GM19463 (cell line): ENCODE measurements at regions not wholly inside any gene's neighbourhood (a gene's known extent, or its start where the extent isn't known, plus 50 kb on each side); places are given as distances from the start of the nearest gene placed in this dataset.

Experiments used
- ATAC-seq: cut with Tn5 transposase; IDR thresholded peaks from one replicate; pipeline ENCODE4 v1.9.1; 2021; ENCODE audit warnings: mild to moderate bottlenecking, moderate library complexity; ENCODE audit not compliant: unreplicated experiment

DNA sequence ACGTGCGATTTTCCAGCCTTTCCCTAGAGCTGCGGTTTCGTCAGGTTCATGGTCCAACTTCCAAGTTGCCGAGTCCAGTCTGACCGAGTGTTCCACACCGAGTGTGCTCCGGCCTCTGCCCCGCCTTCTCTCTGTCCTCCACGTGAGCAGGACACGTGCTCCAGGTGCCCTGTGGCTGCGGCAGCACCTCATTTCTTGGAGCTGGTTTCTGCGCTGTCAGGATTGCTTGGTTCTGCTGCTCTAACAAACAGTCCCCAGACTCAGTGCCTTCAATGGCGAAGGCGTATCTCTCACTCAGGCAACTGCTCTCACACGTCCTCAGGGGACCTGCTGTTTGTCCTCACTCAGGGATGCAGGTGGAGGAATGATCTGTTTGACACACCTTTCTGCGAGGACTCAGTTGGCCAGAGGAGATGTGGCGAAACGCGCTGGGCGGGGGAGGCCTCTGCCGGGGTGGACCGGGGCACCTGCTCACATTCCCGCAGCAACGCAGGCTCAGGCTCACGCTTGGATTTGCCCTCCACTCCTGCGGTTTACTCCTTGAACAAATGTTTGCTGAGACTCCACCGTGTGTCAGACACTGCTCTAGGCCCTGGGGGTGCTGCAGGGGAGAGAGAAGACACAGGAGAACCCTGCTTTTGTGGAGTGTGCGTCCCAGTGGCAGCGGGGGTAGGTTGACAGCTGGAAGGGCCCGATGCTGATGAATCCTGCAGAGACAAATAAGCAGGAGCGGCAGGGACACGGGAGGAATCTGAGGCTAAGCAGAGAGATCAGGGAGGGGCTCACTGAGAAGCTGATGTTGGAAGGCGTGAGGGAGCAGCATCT lies 63.4 kb upstream of the FBRSL1 start:
- ATAC-seq = no peak

DNA sequence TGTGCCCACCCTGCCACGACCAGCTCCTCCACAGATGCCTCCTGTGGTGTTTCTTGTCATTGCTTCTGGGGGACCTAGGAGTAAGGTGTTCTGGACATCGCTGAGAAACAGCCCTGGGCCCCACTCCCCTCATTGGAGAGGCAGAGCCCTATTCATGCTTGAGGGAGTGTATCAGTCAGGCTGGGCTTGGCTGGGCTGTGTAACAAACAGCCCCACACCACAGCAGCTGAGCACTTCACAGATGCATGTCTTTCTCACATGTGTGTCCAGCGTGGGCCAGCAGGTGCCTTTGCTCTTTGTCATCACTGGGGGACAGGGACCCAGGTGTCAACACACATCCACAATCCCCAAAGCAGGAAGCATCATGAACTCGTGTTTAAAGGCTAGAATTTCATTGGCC lies 65.1 kb upstream of the FBRSL1 start:
- no peak for ATAC-seq

DNA sequence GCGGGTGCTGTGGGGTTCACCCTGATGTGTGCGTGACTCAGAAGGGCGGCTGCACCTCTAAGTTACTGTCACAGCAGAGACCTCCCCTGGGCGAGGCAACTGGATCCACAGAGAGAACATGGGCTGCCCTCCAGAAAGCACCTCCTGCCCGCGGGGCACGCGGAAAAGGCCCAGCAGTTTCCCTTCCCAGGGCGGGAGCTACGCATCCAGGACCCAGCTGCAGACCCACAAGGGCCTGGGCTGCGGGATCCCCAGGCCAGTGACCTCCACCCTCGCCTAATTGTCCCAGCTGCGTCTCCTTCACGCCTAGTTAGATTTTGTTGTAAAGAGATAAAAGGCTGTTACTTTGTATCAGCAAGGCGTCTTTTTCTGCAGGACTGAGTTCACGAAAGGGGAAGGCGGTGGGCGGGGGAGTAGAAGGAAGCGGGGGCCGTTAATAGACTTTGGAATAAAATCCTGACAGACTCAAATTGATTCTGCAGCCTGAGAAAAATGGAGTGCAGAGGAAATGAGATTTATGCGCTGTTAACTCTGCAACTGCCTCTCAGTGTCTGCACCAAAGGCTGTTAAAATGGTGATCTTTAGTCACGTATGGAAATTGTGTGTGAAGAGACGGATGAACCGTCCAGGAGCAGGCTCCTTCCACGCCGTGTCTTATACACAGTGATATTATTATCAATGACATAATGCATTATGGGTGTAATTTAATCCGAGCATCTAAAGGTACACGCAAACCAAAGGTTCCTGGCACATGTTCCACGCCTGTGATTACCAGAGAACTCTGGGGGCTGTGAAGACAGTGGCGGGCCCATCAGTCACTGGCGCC lies 65.9 kb upstream of the FBRSL1 start:
- no peak for ATAC-seq

DNA sequence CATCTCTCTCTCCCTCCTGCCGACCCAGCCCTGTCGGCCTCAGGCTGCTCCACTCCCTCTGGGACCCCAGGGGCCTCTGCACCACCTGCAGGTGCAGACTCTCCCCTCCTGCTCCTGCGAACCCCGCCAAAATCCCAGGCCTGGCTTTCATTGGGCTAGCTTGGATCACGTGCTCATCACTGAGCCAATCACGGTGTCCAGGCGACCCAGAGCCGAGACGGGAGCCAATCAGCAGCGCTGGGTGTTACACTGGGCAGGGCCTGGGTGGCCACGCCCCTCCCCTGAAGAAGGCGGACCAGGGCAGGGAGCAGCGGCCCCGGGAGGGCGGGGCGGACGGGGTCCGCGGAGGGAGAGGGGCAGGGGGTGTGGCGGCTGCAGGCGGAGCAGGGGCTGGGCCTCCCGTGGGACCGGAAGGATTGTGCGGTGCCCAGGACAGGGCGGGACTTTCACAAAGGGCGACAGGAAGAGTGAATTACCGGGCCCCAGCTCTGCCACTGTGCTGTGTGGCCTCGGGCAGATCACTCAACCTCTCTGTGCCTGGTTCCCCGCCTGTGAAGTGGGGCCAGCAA lies 66.6 kb upstream of the FBRSL1 start:
- ATAC-seq = no peak

DNA sequence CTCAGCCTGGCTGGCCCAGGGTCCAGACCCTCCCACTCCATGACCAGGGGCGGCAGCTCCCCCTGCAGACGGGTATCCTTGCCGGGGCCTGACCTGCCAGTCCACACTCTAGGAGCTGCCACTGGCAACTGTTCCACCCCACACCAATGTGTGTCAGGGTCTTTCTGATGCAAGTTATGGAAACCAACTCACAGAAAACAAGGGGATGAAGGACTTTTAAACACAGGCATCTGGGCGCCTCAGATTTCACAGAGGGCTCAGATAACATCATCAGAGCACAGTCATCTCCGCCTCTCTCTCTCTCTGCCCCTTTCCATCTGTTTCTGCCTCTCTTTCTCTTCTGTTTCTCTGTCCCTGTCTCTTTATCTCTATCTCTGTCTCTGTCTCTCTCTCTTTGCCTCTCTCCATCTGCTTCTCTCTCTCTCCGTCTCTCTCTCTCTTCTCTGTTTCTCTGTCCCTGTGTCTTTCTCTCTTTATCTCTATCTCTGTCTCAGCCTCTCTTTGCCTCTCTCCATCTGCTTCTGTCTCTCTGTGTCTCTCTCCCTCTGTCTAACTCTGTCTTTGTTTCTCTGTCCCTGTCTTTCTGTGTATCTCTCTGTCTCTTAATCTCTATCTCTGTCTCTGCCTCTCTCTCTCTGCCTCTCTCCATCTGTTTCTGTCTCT lies 67.4 kb upstream of the FBRSL1 start:
- no peak for ATAC-seq

DNA sequence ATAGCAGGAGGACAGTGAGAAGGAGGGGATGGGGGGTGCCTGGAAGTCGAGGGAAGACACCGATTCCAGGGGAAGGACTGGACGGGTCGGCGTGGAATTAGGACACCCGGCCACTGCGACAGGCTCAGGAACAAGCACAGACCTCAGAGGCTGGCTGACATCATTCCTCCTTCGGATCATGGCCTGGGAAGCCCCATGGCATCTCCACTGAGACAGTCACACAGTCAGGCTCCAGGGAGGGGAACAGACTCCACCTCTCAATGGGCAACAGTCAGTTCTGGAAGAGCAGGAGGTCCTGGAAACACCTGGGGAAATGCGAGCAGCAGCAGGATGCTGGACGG lies 67.9 kb upstream of the FBRSL1 start:
- ATAC-seq = no peak

DNA sequence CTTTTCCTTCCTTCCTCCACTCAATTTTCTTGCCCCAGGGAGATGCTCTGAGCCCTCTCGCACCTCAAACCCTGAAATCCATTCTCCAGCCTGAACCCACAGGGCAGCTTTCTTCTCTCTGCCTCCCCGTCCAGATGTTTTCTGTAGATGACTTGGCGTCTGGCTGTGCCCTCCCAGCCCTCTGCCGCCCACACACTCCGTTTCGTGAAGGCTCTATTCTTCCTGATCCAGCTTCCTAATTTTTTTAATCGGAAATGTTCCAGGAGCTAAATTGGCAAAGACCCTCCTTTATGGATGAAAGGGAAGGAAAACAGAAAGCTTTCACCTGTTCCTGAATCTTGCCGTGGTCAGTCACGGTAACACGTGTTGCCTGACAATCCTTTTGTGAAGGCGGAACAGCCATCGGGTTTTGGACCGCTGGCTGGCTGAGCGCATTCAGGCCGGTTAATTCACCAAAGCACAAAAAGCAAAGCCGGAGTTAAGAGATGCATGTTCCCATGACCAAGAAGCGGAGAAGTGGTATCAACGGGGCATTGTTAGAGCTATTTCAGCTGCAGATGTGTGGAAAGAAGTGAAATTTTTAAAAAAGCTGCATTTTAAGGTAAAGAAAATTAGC lies 70.2 kb upstream of the FBRSL1 start:
- ATAC-seq = no peak

DNA sequence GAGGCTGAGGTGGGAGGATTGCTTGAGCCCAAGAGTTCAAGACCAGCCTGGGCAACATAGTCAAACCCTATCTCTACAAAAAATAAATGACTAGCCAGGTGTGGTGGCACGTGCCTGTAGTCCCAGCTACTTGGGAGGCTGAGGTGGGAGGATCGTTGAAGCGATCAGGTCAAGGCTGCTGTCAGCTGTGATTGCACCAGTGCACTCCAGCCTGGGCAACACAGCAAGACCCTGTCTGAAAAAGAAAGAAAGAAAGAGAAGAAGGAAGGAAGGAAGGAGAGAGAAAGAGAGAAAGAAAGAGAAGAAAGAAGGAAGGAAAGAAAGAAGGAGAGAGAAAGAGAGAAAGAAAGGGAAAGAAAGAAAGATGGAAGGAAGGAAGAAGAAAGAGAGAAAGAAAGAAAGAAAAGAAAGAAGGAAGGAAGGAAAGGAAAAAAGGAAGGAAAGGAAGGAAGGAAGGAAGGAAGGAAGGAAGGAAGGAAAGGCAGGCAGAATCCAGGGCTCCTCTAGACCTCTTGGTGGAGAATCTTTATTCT lies 71.5 kb upstream of the FBRSL1 start:
- ATAC-seq = no peak

DNA sequence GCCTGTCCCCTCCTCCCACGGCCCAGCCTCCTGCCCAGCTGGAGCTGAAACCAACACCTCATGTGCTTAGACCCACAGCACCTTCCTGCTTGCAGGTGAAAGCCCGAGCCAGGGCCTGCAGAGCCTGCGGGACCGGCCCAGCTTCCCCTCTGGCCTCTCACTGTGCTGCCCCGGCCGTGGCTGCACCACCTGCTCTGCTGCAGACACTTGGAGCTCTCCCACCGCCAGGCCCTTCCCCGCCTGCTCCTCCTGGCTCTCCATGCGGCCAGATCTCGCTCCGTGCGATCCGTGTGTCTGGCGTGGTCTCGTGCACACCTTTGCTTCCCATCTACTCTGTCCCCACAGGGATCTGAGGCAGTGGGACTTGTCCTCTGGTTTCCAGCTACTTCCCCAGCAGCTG lies 72.2 kb upstream of the FBRSL1 start:
- no peak for ATAC-seq

DNA sequence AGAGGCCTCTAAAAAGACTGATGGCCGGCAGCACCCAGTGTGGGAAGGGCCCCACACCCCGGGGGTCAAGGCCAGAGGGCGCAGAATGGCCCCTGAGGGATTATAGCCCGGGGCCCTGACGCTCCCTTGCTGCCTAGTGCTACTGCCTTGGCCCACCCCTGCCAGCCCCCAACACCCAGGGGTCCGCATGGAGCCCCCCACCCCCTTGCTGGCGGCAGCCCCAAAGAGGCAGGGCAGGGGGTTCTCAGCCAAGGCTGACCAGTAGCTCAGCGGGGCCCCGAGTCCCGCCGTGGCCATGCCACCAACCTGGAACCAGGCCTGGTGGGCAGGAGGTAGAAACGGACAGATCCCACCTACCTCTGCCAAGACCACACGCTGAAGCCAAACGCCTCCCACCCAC lies 73.1 kb upstream of the FBRSL1 start:
- no peak for ATAC-seq

DNA sequence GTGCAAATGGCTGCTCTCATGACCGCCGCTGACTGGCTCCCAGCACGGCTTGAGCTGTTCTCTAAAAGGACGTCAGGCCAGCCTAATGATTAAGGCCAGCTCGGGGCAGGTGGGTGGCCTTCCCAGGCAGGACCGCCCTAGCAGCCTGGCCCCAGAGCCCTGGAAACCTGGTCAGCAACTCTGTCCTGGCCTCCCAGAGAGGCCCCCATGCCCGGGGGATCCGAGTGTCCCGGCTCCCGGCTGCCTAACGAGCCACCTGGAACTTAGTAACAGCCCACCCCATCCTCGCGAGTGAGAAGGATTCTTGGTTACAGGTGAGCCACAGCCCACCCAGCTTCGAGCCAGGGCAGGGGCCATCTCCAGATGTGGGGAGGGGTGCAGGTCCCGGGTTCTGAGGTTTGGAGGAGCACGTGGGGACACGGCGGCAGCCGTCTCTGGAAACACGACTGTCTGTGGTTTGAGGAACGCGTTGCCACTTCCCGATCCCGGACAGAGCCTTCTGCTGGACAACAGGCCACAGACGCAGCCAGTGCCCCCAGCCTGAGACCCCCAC lies 73.8 kb upstream of the FBRSL1 start:
- no peak for ATAC-seq

DNA sequence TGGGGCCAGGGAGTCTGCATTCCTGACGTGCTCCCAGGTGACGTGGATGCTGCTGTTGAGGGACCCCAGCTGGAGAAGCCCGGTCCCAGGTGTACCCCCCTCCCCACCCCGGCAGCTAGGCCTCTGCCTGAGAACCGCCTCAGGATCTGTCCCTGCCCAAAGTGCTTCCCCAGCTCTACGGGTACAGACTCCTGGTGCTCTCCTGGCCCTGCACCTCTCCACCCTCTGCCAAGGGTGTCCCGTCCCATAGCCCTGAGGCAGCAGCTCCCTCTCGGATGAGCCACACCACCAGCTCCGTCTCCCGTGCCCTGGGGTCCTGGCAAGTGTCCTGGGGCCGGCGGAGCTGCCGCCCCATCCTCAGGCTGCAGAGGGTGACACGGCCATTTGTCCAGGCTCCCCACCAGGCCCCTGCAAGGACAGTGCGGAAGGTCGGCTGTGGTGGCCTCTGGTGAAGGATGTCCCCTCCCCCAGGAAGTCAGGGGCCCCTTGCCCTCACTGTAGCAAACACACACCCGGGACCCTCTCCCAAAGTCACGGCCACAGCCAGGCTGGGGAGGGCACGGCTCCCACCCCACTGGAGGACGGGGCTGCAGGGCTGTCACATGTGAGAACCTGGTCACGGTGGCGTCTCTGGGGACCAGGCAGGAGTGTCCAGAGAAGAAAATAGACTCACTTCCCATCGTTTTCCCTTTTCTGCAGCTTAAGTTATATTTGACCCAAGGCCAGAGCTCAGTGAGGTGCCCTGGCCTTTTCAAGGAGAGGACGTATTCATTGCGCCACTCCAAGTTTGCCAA lies 74.4 kb upstream of the FBRSL1 start:
- no peak for ATAC-seq

DNA sequence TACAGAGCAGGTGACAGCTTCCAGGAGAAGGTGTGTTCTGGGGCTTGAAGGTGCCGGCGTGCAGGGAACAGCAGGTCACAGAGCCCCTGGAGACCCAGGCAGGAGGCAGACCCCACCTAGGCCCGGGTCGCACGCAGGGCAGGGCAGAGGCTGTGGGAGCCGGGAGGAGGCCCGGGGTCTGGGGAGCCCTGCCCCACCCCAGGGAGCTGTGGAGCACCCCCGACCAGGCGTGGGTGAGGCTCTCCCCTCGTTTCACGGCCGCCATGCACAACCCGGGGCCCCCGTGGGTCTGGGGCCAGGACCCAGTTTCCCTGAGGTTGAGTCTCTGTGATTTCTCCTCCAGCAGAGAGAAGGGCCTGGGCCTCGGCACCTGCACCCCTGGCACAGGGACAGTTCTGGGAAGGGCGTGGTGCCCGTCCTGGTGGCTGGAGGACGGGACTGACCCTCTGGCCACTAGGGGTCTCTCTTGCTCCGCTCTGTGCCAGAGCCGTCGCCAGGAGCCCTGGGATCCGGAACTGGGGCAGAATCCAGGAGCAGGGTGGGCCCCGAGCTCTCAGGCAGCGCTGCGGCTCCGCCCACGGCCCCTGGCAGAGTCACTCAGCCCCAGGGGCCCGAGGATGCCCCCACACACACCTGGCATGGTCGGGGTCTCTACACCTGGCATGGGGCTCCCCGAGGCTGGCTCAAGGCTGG lies 75.2 kb upstream of the FBRSL1 start:
- ATAC-seq = peak; percentile 78

DNA sequence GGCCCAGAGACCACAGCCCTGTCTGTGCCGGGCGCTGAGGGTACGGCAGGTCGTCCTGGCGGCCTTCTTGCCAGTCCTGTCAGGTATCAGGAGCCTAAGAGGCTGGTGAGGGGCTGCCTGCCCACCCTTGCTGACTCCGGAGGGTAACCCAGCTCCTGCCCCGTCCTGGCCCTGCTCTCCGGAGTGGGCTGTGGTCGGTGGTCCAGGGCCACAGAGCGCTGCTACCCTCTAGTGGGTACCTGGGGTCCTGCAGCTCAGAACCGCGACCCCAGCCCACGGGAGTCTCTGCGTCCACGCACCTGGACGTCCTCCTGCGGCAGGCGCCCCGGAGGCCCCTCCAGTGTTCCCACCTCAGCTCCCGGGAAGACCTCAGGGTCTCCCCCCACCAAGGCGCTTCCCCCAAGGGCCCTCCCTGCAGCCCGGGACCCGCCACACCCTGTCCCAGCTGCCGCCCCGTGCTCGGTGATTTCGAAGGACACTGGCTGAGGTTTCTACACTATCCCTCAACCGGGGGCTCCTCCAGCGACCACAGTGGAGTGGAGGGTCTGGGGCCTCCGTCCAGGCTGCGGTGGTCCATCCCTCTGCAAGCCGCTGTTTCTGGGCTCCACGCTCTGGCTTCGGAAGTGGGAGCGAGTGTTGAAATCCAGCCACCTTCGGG lies 75.9 kb upstream of the FBRSL1 start:
- ATAC-seq = no peak

DNA sequence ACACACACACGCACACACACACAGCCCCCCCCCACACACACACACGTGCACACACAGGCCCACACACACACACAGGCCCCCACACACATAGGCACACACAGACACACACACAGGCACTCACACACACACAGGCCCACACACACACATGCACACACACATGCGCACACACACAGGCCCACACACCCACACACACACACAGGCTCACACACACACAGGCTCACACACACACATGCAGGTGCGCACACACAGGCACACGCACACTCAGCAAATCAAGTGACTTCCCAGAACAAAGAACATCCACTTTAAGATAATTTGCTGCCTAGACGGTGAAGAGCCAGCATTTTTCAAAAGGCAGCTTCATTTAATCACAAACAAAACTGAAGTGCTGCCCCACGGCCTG lies 78.5 kb upstream of the FBRSL1 start:
- ATAC-seq = no peak

DNA sequence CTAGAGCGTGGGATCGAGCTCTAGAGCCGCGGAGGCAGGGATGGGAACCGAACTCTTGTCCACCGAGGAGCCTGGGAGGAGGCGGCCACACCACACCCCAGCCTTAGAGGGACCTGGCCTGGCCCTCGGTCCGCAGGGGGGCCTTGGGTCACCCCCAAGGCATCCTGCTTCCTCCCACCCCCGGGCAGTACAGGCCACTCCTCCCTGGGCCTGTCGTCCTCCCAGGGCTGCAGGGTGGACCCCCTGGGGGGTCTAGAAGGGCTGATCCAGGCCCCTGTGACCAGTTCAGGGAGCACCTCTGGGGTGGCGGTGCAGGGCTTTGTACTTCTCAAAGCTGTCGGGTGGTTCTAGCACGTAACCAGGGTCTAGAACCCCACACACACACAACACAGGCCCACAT lies 79.1 kb upstream of the FBRSL1 start:
- ATAC-seq = no peak

DNA sequence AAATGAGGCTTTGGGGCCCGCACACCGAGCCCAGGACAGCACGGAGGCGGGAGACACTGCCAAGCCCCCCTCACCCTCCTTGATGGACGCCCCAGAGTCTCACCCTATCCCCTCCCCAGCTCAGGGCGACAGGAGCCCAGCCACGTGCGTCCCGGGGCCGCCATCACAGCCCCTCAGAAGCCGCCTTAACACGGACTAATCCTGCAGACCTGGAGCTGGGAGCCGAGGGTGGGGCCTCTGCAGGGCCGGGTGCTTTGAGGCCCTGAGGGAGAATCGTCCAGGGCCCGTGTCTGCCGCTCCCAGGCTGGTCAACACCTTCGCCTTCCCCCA lies 79.7 kb upstream of the FBRSL1 start:
- ATAC-seq = no peak

DNA sequence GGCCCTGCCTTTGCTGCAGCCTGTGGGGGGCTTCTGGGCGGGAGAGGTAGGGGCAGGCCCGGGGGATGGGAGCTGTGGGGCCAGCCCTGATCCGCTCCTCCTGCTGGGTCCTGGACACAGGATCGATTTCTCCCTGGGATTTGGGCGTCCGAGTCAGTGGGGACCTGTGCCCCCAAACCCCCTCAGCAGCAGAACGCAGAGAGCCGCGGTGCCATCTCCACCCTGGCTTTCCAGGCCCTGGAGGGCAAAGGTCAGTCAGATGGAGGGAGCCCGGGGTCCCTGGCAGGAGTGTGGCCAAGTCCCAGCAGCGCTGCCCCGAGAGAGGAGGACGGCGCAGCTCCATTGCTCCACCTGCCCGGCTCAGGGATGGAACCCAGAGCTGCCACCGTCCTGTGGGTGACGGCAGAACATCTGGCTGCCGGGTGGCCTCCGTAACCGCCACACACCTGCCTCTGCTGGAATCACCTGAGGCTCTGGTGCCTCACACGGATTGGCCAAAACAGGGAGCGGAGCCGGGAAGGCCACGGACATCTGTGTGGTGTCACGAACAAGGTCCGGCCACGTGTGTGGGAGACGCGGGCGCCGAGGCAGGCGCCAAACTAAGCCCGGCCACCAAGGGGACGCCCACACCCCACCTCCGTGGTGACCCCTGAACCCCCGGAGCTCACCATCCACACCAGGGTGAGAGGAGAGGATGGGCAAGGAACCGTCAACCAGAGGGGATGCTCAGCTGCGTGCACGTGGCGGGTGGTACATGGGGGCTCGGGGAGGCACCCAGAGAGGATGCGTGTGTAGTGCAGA lies 80.3 kb upstream of the FBRSL1 start:
- no peak for ATAC-seq
